GM06990 (cell line): ENCODE measurements at regions not wholly inside any gene's neighbourhood (a gene's known extent, or its start where the extent isn't known, plus 50 kb on each side); places are given as distances from the start of the nearest gene placed in this dataset.
"Not testable (repeated sequence)": the region's sequence is repeated elsewhere in the genome, so short reads cannot be mapped to it uniquely, and the experiment has no call there.

Source experiments
- DNase-seq: peaks from one replicate; pipeline ENCODE4 v3.0.0-alpha.2; 2011; ENCODE audit not compliant: insufficient read length; ENCODE audit errors: extremely low read depth
- H3K27me3 ChIP-seq: replicated peaks from 2 replicates; pipeline ENCODE4 v1.6.0; 2011; ENCODE audit warnings: low read length; ENCODE audit not compliant: control insufficient read depth, insufficient read depth
- H3K36me3 ChIP-seq: 2 replicates; pipeline ENCODE4 v1.5.1; 2011; ENCODE audit warnings: low read length; ENCODE audit not compliant: control insufficient read depth, insufficient read depth
- H3K4me3 ChIP-seq: replicated peaks from 2 replicates; pipeline ENCODE4 v1.5.1; 2011; ENCODE audit warnings: low read depth, mild to moderate bottlenecking, control low read depth, low read length
- CTCF ChIP-seq: IDR thresholded peaks from 2 replicates; pipeline ENCODE4 v1.5.1; 2011; ENCODE audit warnings: low read length, control low read depth, mild to moderate bottlenecking, inconsistent platforms; ENCODE audit not compliant: insufficient read depth, poor library complexity, severe bottlenecking

DNA sequence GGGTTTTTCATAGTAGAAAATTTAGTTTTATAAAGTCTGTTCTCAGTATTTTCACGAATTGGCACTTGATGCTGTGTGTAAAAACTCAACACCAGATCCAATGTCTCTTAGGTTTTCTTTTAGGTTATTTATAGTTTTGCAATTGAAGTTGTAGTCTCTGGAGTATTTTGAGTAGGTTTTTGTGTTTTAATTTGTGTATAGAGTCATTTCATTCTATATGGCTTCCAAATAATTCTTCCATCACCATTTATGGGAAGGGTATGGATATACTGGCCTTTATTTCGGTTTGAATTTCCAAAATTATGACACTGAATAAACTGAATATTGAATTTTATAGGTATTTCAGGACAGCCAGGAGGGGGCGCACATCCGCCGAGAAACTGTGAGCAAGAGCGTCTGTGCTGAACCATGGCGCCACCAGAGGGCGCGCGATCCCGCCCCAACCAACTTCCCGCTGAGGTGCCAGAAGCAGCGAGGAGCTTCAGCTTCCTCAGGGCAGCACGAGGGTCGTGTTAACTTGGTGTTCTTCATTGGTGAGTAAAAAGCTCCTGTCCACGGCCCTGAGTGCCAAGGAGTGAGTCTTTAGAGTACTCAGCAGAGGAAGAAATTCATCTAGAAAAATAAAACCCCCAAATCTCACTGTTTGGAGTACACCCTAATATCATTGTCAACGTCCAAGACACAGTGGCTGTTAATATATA lies 207.5 kb downstream of the LMLN start:
- peak; percentile 13 for DNase-seq
- peak; percentile 51 for TF ChIP-seq CTCF
- H3K27me3 ChIP-seq, H3K36me3 ChIP-seq, H3K4me3 ChIP-seq: not testable (repeated sequence)

GRCh38 chr3:198170781-198171180 lies 210.8 kb downstream of the LMLN start:
- not testable (repeated sequence) for H3K4me3 ChIP-seq, H3K27me3 ChIP-seq, H3K36me3 ChIP-seq, DNase-seq

DNA sequence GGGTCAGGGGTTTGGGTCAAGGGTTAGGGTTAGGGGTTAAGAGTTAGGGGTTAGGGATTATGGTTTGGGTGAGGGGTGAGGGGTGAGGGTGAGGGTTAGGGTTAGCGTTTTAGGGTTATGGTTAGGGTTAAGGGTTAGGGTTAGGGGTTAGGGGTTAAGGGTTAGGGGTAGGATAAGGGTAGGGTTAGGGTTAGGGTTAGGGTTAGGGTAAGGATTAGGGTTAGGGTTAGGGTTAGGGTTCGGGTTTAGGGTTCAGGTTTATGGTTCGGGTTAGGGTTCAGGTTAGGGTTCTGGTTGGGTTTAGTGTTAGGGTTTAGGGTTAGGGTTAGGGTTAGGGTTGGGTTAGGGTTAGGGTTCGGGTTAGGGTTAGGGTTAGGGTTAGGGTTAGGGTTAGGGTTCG lies 213.1 kb downstream of the LMLN start:
- H3K27me3 ChIP-seq, H3K36me3 ChIP-seq, DNase-seq, H3K4me3 ChIP-seq: not testable (repeated sequence)

DNA sequence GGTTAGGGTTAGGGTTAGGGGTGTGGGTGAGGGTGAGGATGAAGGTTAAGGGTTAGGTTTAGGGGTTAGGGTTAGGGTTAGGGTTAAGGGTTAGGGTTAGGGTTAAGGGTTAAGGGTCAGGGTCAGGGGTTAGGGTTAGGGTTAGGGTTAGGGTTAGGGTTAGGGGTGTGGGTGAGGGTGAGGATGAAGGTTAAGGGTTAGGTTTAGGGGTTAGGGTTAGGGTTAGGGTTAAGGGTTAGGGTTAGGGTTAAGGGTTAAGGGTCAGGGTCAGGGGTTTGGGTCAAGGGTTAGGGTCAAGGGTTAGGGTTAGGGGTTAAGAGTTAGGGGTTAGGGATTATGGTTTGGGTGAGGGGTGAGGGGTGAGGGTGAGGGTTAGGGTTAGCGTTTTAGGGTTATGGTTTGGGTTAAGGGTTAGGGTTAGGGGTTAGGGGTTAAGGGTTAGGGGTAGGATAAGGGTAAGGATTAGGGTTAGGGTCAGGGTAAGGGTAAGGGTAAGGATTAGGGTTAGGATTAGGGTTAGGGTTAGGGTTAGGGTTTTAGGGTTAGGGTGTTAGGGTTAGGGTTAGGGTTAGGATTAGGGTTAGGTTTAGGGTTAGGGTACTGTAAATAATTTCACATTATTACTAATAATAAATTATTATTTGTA lies 214.0 kb downstream of the LMLN start:
- not testable (repeated sequence) for H3K36me3 ChIP-seq, DNase-seq, H3K27me3 ChIP-seq, H3K4me3 ChIP-seq
